ENCODE measurements at regions not wholly inside any gene's neighbourhood (a gene's known extent, or its start where the extent isn't known, plus 50 kb on each side); places are given as distances from the start of the nearest gene placed in this dataset.
"Not testable (repeated sequence)": the region's sequence is repeated elsewhere in the genome, so short reads cannot be mapped to it uniquely, and the experiment has no call there.

- Histone ChIP-seq H3K27ac (no peak overlapping the region), H3K4me3 (no peak overlapping the region), H3K4me1 (ENCODE audit: low read depth) (no peaks in the 10 kb centered on the region), H3K27me3 (no peaks in the 10 kb centered on the region), H3K9me3 (ENCODE audit: low read depth) (no peaks in the 10 kb centered on the region), H3K36me3 (no peaks in the 10 kb centered on the region)
- no peak for TF ChIP-seq CTCF (IDR thresholded peaks at IDR 0.05; ENCODE audit: low read depth, low read length)
- DNase-seq (ENCODE audit: low read depth in 1 of 2, low spot score in 1 of 2): no peak
Measured at GRCh38 chr1:70586046-70586445, 175.0 kb downstream of the CTH start.

GRCh38 chr1:70587872-70588366 lies 176.9 kb downstream of the CTH start:
- Histone ChIP-seq H3K4me3 (no peak overlapping the region), H3K9me3 (ENCODE audit: low read depth) (no peaks in the 10 kb centered on the region), H3K27me3 (no peaks in the 10 kb centered on the region), H3K36me3 (no peaks in the 10 kb centered on the region), H3K27ac (no peak overlapping the region), H3K4me1 (ENCODE audit: low read depth) (no peaks in the 10 kb centered on the region)
- TF ChIP-seq CTCF (IDR thresholded peaks at IDR 0.05; ENCODE audit: low read depth, low read length): no peak
- DNase-seq (ENCODE audit: low read depth in 1 of 2, low spot score in 1 of 2): no peak

- not testable (repeated sequence) for H3K27me3 ChIP-seq; H3K36me3 ChIP-seq; H3K4me3 ChIP-seq; DNase-seq (ENCODE audit: low read depth in 1 of 2, low spot score in 1 of 2); H3K4me1 ChIP-seq (ENCODE audit: low read depth); H3K9me3 ChIP-seq (ENCODE audit: low read depth); H3K27ac ChIP-seq
Measured at GRCh38 chr1:70593551-70593950, 182.5 kb downstream of the CTH start.

- no peak overlapping the region for H3K4me3 ChIP-seq
- H3K36me3 ChIP-seq: no peaks in the 10 kb centered on the region
- no peak for TF ChIP-seq CTCF (IDR thresholded peaks at IDR 0.05; ENCODE audit: low read depth, low read length)
- no peaks in the 10 kb centered on the region for H3K27me3 ChIP-seq
- H3K9me3 ChIP-seq (ENCODE audit: low read depth): no peaks in the 10 kb centered on the region
- no peak overlapping the region for H3K27ac ChIP-seq
- DNase-seq (ENCODE audit: low read depth in 1 of 2, low spot score in 1 of 2): no peak
- H3K4me1 ChIP-seq (ENCODE audit: low read depth): no peaks in the 10 kb centered on the region
Measured at GRCh38 chr1:70608815-70609214, 197.7 kb downstream of the CTH start.

- DNase-seq (ENCODE audit: low read depth in 1 of 2, low spot score in 1 of 2); H3K4me1 ChIP-seq (ENCODE audit: low read depth); H3K4me3 ChIP-seq; H3K36me3 ChIP-seq; H3K27ac ChIP-seq; H3K27me3 ChIP-seq; H3K9me3 ChIP-seq (ENCODE audit: low read depth): not testable (repeated sequence)
Measured at GRCh38 chr1:70610164-70610563, 199.1 kb downstream of the CTH start.

GRCh38 chr1:70616946-70617345 lies 205.9 kb downstream of the CTH start:
- no peaks in the 10 kb centered on the region for H3K27me3 ChIP-seq
- H3K9me3 ChIP-seq (ENCODE audit: low read depth): no peaks in the 10 kb centered on the region
- no peaks in the 10 kb centered on the region for H3K4me1 ChIP-seq (ENCODE audit: low read depth)
- TF ChIP-seq CTCF (IDR thresholded peaks at IDR 0.05; ENCODE audit: low read depth, low read length): no peak
- DNase-seq (ENCODE audit: low read depth in 1 of 2, low spot score in 1 of 2): no peak
- no peak overlapping the region for H3K27ac ChIP-seq
- H3K36me3 ChIP-seq: no peaks in the 10 kb centered on the region
- no peak overlapping the region for H3K4me3 ChIP-seq

- Histone ChIP-seq H3K27ac (no peak overlapping the region), H3K4me1 (ENCODE audit: low read depth) (no peaks in the 10 kb centered on the region), H3K4me3 (no peak overlapping the region), H3K27me3 (no peaks in the 10 kb centered on the region), H3K36me3 (no peaks in the 10 kb centered on the region), H3K9me3 (ENCODE audit: low read depth) (no peaks in the 10 kb centered on the region)
- no peak for TF ChIP-seq CTCF (IDR thresholded peaks at IDR 0.05; ENCODE audit: low read depth, low read length)
- no peak for DNase-seq (ENCODE audit: low read depth in 1 of 2, low spot score in 1 of 2)
Measured at GRCh38 chr1:70617728-70618127, 206.7 kb downstream of the CTH start.
